GM23338 (cell line): ENCODE measurements at regions not wholly inside any gene's neighbourhood (a gene's known extent, or its start where the extent isn't known, plus 50 kb on each side); places are given as distances from the start of the nearest gene placed in this dataset.

ENCODE experiments used
- ATAC-seq: fragments of 200-7000 bp; cut with Tn5 transposase; 3 replicates; pipeline ENCODE4 v1.9.1; 2020
- DNase-seq: peaks from one replicate; pipeline ENCODE4 v3.0.0-alpha.2; 2015; ENCODE audit warnings: low spot score
- H2AFZ ChIP-seq: fragments of 200-600 bp; sonication (generic); 2 replicates; pipeline ENCODE4 v1.8.0; 2016; ENCODE audit warnings: antibody characterized with exemption, mild to moderate bottlenecking, moderate library complexity
- H3F3A ChIP-seq: fragments of 200-600 bp; sonication (generic); replicated peaks from 2 replicates; pipeline ENCODE4 v1.8.0; 2017; ENCODE audit warnings: antibody characterized with exemption, mixed run types, low read depth
- H3K27ac ChIP-seq: fragments of 200-600 bp; sonication (generic); 2 replicates; pipeline ENCODE4 v1.6.1; 2016; ENCODE audit warnings: low read depth
- H3K27me3 ChIP-seq: fragments of 200-600 bp; sonication (generic); 2 replicates; pipeline ENCODE4 v1.8.0; 2016; ENCODE audit warnings: mild to moderate bottlenecking, mixed run types, moderate library complexity; ENCODE audit not compliant: insufficient read depth
- H3K36me3 ChIP-seq: fragments of 200-600 bp; sonication (generic); 2 replicates; pipeline ENCODE4 v1.8.0; 2016; ENCODE audit warnings: mild to moderate bottlenecking; ENCODE audit not compliant: insufficient read depth
- H3K4me1 ChIP-seq: fragments of 200-600 bp; sonication (generic); 2 replicates; pipeline ENCODE4 v1.8.0; 2016; ENCODE audit warnings: mild to moderate bottlenecking, moderate library complexity; ENCODE audit not compliant: insufficient read depth
- H3K4me2 ChIP-seq: fragments of 200-600 bp; sonication (generic); 2 replicates; pipeline ENCODE4 v1.7.1; 2017; ENCODE audit warnings: mixed run types
- H3K4me3 ChIP-seq: fragments of 200-600 bp; sonication (generic); 2 replicates; pipeline ENCODE4 v1.6.1; 2016; ENCODE audit warnings: mixed run types
- H3K79me2 ChIP-seq: fragments of 200-600 bp; sonication (generic); replicated peaks from 2 replicates; pipeline ENCODE4 v1.8.0; 2017; ENCODE audit warnings: mild to moderate bottlenecking; ENCODE audit not compliant: insufficient read depth
- H3K9me2 ChIP-seq: fragments of 200-600 bp; sonication (generic); 2 replicates; pipeline ENCODE4 v1.8.0; 2017; ENCODE audit not compliant: insufficient read depth
- H4K20me1 ChIP-seq: fragments of 200-600 bp; sonication (generic); replicated peaks from 2 replicates; pipeline ENCODE4 v1.8.0; 2017; ENCODE audit warnings: mild to moderate bottlenecking; ENCODE audit not compliant: insufficient read depth
- H3K27ac Mint-ChIP-seq: 2 replicates; pipeline ENCODE4 v1.8.0; 2020; ENCODE audit warnings: inconsistent platforms, mild to moderate bottlenecking, moderate library complexity, mixed read lengths
- H3K27me3 Mint-ChIP-seq: 3 replicates; pipeline ENCODE4 v1.8.0; 2022; ENCODE audit warnings: low read depth, mild to moderate bottlenecking, moderate library complexity, mixed read lengths, inconsistent platforms; ENCODE audit not compliant: insufficient read depth, poor library complexity
- H3K36me3 Mint-ChIP-seq: 3 replicates; pipeline ENCODE4 v1.8.0; 2021; ENCODE audit warnings: low read depth, mild to moderate bottlenecking, inconsistent platforms, moderate library complexity, mixed read lengths
- H3K4me1 Mint-ChIP-seq: 3 replicates; pipeline ENCODE4 v1.8.0; 2020; ENCODE audit warnings: mild to moderate bottlenecking, inconsistent platforms, mixed read lengths
- H3K4me3 Mint-ChIP-seq: 3 replicates; pipeline ENCODE4 v1.8.0; 2021; ENCODE audit warnings: moderate library complexity, mild to moderate bottlenecking, inconsistent platforms, mixed read lengths
- H3K9me3 Mint-ChIP-seq: 3 replicates; pipeline ENCODE4 v1.8.0; 2020; ENCODE audit warnings: moderate library complexity, mild to moderate bottlenecking, inconsistent platforms, mixed read lengths
- CREB1 ChIP-seq: fragments of 250-450 bp; sonication (Bioruptor Pico); IDR thresholded peaks from 2 replicates; pipeline ENCODE4 v1.5.0; 2020; ENCODE audit warnings: low read depth, mild to moderate bottlenecking, moderate library complexity
- ETS1 ChIP-seq: IDR thresholded peaks from 2 replicates; pipeline ENCODE4 v1.6.1; 2016; ENCODE audit warnings: antibody characterized with exemption
- EZH2phosphoT487 ChIP-seq: fragments of 200-600 bp; sonication (generic); IDR thresholded peaks from one replicate; pipeline ENCODE4 v1.8.1; 2018; ENCODE audit warnings: antibody characterized with exemption; ENCODE audit not compliant: unreplicated experiment
- JUNB ChIP-seq: IDR thresholded peaks from one replicate; pipeline ENCODE4 v1.6.1; 2016; ENCODE audit warnings: antibody characterized with exemption; ENCODE audit not compliant: unreplicated experiment
- NANOG ChIP-seq: IDR thresholded peaks from 2 replicates; pipeline ENCODE4 v1.6.1; 2016; ENCODE audit warnings: antibody characterized with exemption, borderline replicate concordance
- POLR2AphosphoS5 ChIP-seq: IDR thresholded peaks from 2 replicates; pipeline ENCODE4 v1.6.1; 2016; ENCODE audit warnings: antibody characterized with exemption, low read depth
- REST ChIP-seq: IDR thresholded peaks from one replicate; pipeline ENCODE4 v1.6.1; 2018; ENCODE audit warnings: antibody characterized with exemption; ENCODE audit not compliant: unreplicated experiment
- STAT1 ChIP-seq: IDR thresholded peaks from one replicate; pipeline ENCODE4 v1.6.1; 2016; ENCODE audit warnings: antibody characterized with exemption; ENCODE audit not compliant: unreplicated experiment
- ZNF114 ChIP-seq: fragments of 250-450 bp; sonication (Bioruptor Pico); IDR thresholded peaks from 2 replicates; pipeline ENCODE4 v1.5.0; 2020; ENCODE audit warnings: mild to moderate bottlenecking, moderate library complexity
- ZNF331 ChIP-seq: fragments of 250-450 bp; sonication (Bioruptor Pico); IDR thresholded peaks from 2 replicates; pipeline ENCODE4 v1.5.0; 2020; ENCODE audit warnings: low read depth, mild to moderate bottlenecking, moderate library complexity
- ZNF462 ChIP-seq: fragments of 250-450 bp; sonication (Bioruptor Pico); IDR thresholded peaks from 2 replicates; pipeline ENCODE4 v1.5.0; 2020; ENCODE audit warnings: mild to moderate bottlenecking, moderate library complexity

GRCh38 chr13:34011552-34012085, 193.7 kb downstream of the RFC3 start:
- H4K20me1 ChIP-seq: no peaks in the 10 kb centered on the region
- ATAC-seq: no peak; the same call in 2 of the 3 replicates
- no peak for DNase-seq
- H3K9me2 ChIP-seq: no peaks in the 10 kb centered on the region
- Mint-ChIP-seq H3K9me3 (no peaks in the 10 kb centered on the region), H3K27me3 (no peaks in the 10 kb centered on the region), H3K27ac (no peak overlapping the region), H3K4me1 (no peaks in the 10 kb centered on the region), H3K4me3 (no peak overlapping the region), H3K36me3 (no peaks in the 10 kb centered on the region)
- H3K36me3 ChIP-seq: no peaks in the 10 kb centered on the region
- H2AFZ ChIP-seq: 0 out of 2 replicates have a peak overlapping the region, but pooled peaks have one; percentile 20
- no peak overlapping the region for H3K4me3 ChIP-seq
- H3F3A ChIP-seq: no peaks in the 10 kb centered on the region
- H3K27me3 ChIP-seq: no peaks in the 10 kb centered on the region
- no peaks in the 10 kb centered on the region for H3K4me1 ChIP-seq
- no peak overlapping the region for H3K27ac ChIP-seq
- H3K4me2 ChIP-seq: no peak overlapping the region
- H3K79me2 ChIP-seq: no peaks in the 10 kb centered on the region
- no peak for TF ChIP-seq NANOG
- no peak for TF ChIP-seq CREB1 (CRISPR knock-in tag)
- TF ChIP-seq ZNF114: no peak
- no peak for TF ChIP-seq POLR2AphosphoS5
- no peak for TF ChIP-seq ZNF462
- TF ChIP-seq STAT1: no peak
- no peak for TF ChIP-seq JUNB
- no peak for TF ChIP-seq ETS1
- no peak for TF ChIP-seq ZNF331 (CRISPR knock-in tag)
- TF ChIP-seq REST: no peak
- TF ChIP-seq EZH2phosphoT487: no peak
